CD14-positive monocyte (primary cell): ENCODE measurements at regions not wholly inside any gene's neighbourhood (a gene's known extent, or its start where the extent isn't known, plus 50 kb on each side); places are given as distances from the start of the nearest gene placed in this dataset.

ENCODE experiments used
- DNase-seq, 3 donors: peaks; one replicate each; pipeline ENCODE4 v3.0.0-alpha.2; 2011 to 2022
- H2AFZ ChIP-seq: 2 replicates; pipeline ENCODE4 v1.6.0; 2012; ENCODE audit warnings: mild to moderate bottlenecking, low read depth, low read length, inconsistent platforms; ENCODE audit not compliant: insufficient read depth, poor library complexity, severe bottlenecking
- H3K27ac ChIP-seq, 2 donors: 1 replicate in 1 of 2; 2 replicates in 1 of 2; pipeline ENCODE4 v1.5.1; 2012 to 2013; ENCODE audit warnings: low read length in 2 of 2, control low read depth in 1 of 2, inconsistent platforms in 1 of 2, low read depth in 1 of 2, mild to moderate bottlenecking in 1 of 2
- H3K27me3 ChIP-seq, 2 donors: one replicate each; pipeline versions ENCODE4 v1.6.0 to v1.6.1; 2011 to 2013; ENCODE audit warnings: low read length in 2 of 2; ENCODE audit not compliant: control insufficient read depth in 2 of 2, insufficient read depth in 2 of 2
- H3K36me3 ChIP-seq, 2 donors: replicated peaks in 1 of 2; 1 replicate in 1 of 2; 2 replicates in 1 of 2; pipeline versions ENCODE4 v1.5.1 to v1.6.1; 2012 to 2013; ENCODE audit warnings: low read length in 2 of 2, control low read depth in 1 of 2, inconsistent platforms in 1 of 2, mild to moderate bottlenecking in 1 of 2; ENCODE audit not compliant: insufficient read depth in 2 of 2, control insufficient read depth in 1 of 2
- H3K4me1 ChIP-seq, 2 donors: 1 replicate in 1 of 2; 2 replicates in 1 of 2; pipeline versions ENCODE4 v1.5.1 to v1.6.1; 2012 to 2013; ENCODE audit warnings: low read length in 2 of 2, control low read depth in 1 of 2, inconsistent platforms in 1 of 2, mild to moderate bottlenecking in 1 of 2, moderate library complexity in 1 of 2; ENCODE audit not compliant: insufficient read depth in 2 of 2, control insufficient read depth in 1 of 2
- H3K4me2 ChIP-seq: replicated peaks from 2 replicates; pipeline ENCODE3; 2012; ENCODE audit warnings: low read length, moderate library complexity, mild to moderate bottlenecking; ENCODE audit not compliant: poor library complexity, severe bottlenecking; ENCODE audit errors: extremely low read depth
- H3K4me3 ChIP-seq, 3 experiments: fragments of 200-600 bp in 1 of 3; sonication (generic) in 1 of 3; replicated peaks in 1 of 3; 1 replicate in 2 of 3; 2 replicates in 1 of 3; pipeline ENCODE4 v1.5.1; 2011 to 2013; ENCODE audit warnings: low read length in 3 of 3, mild to moderate bottlenecking in 3 of 3, control low read depth in 2 of 3, low read depth in 2 of 3, inconsistent platforms in 1 of 3, moderate library complexity in 1 of 3
- H3K79me2 ChIP-seq: 2 replicates; pipeline ENCODE4 v1.6.0; 2012; ENCODE audit warnings: mild to moderate bottlenecking, control low read depth, inconsistent platforms, low read length, moderate library complexity; ENCODE audit not compliant: insufficient read depth
- H3K9ac ChIP-seq: 2 replicates; pipeline ENCODE4 v1.6.0; 2017; ENCODE audit warnings: low read length, mild to moderate bottlenecking; ENCODE audit not compliant: insufficient read depth, poor library complexity, severe bottlenecking
- H3K9me3 ChIP-seq, 2 donors: replicated peaks in 1 of 2; 1 replicate in 1 of 2; 2 replicates in 1 of 2; pipeline versions ENCODE4 v1.5.1 to v1.6.1; 2012 to 2013; ENCODE audit warnings: low read length in 2 of 2, control low read depth in 1 of 2; ENCODE audit not compliant: control insufficient read depth in 1 of 2, insufficient read depth in 1 of 2
- H4K20me1 ChIP-seq: 2 replicates; pipeline ENCODE4 v1.6.0; 2012; ENCODE audit warnings: mild to moderate bottlenecking, low read length, control low read depth, moderate library complexity; ENCODE audit not compliant: insufficient read depth
- H3K27ac Mint-ChIP-seq, 7 donors: one replicate each; pipeline ENCODE4 v1.8.0; 2020; ENCODE audit warnings: mild to moderate bottlenecking in 7 of 7, mixed read lengths in 7 of 7, moderate library complexity in 6 of 7, inconsistent platforms in 2 of 7
- H3K27me3 Mint-ChIP-seq, 3 donors: one replicate each; pipeline ENCODE4 v1.8.0; 2021 to 2022; ENCODE audit warnings: low read depth in 3 of 3, mild to moderate bottlenecking in 3 of 3, mixed read lengths in 3 of 3, moderate library complexity in 3 of 3, inconsistent platforms in 1 of 3
- H3K36me3 Mint-ChIP-seq, 2 donors: one replicate each; pipeline ENCODE4 v1.8.0; 2020; ENCODE audit warnings: mixed read lengths in 2 of 2, inconsistent platforms in 1 of 2, mild to moderate bottlenecking in 1 of 2
- H3K4me1 Mint-ChIP-seq: one replicate; pipeline ENCODE4 v1.8.0; 2020; ENCODE audit warnings: mild to moderate bottlenecking, mixed read lengths
- H3K4me3 Mint-ChIP-seq, 2 donors: one replicate each; pipeline ENCODE4 v1.8.0; 2020; ENCODE audit warnings: mild to moderate bottlenecking in 2 of 2, mixed read lengths in 2 of 2, moderate library complexity in 1 of 2
- H3K9me3 Mint-ChIP-seq, 7 donors: one replicate each; pipeline ENCODE4 v1.8.0; 2020 to 2022; ENCODE audit warnings: mixed read lengths in 7 of 7, mild to moderate bottlenecking in 6 of 7, moderate library complexity in 6 of 7, inconsistent platforms in 2 of 7
- WGBS: methylation state at CpG from one replicate; pipeline ENCODE4 v1.1.5; 2013; ENCODE audit warnings: missing lambda C conversion rate; ENCODE audit not compliant: insufficient coverage; 5-methylcytosine and 5-hydroxymethylcytosine counted together
- intact Hi-C, 2 donors: fragments of 100-400 bp; cut with micrococcal nuclease; formaldehyde crosslinking; loops; one replicate each; pipeline versions ENCODE4 v1.15.0 to v1.15.1; 2023
- TF ChIP-seq, protein P1 (sequence below): fragments of 200-600 bp; IDR thresholded peaks from one replicate; pipeline ENCODE4 v1.8.0; 2022; ENCODE audit warnings: antibody characterized with exemption, mild to moderate bottlenecking

DNA sequence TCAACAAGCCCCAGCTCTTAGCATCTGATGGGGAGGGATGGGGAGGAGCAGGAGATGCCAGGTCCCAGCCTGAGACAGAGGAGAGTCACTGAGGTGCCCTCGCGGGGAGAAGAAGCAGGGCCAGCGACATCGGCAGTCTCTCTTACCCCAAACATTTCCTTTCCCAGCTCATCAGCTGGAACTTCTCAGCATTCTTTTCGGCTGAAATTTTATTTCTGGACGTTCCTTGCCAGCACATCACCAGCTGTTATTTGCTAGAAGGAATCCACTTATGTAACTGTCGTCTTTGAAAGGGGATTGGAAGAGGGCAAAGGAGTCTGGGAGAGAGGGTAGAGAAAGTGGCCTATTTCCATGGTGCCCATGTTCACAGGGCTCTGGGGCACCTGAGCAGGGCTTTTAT, 101.0 kb upstream of the SHH start:
- H3K4me2 ChIP-seq, result no peak overlapping the region
- no peaks in the 10 kb centered on the region for H3K79me2 ChIP-seq
- Mint-ChIP-seq H3K36me3 (no peaks in the 10 kb centered on the region), H3K27ac (no peak overlapping the region), H3K9me3 (peaks cover 10 to 41% (median 23%) of the 10 kb centered on the region in 7 donors), H3K4me3 (no peak overlapping the region), H3K4me1 (no peaks in the 10 kb centered on the region), H3K27me3 (peaks cover 1 to 11% (median 8%) of the 10 kb centered on the region in 3 donors)
- no peak overlapping the region for H3K27ac ChIP-seq
- H3K9me3 ChIP-seq, result peaks cover 0 to 39% of the 10 kb centered on the region in 2 donors
- H2AFZ ChIP-seq, result no peak overlapping the region
- no peaks in the 10 kb centered on the region for H3K4me1 ChIP-seq
- no peaks in the 10 kb centered on the region for H3K27me3 ChIP-seq
- WGBS, result 85% methylated on average over 4 of the region's 7 CpGs
- DNase-seq, result no peak
- TF ChIP-seq, protein P1, sequence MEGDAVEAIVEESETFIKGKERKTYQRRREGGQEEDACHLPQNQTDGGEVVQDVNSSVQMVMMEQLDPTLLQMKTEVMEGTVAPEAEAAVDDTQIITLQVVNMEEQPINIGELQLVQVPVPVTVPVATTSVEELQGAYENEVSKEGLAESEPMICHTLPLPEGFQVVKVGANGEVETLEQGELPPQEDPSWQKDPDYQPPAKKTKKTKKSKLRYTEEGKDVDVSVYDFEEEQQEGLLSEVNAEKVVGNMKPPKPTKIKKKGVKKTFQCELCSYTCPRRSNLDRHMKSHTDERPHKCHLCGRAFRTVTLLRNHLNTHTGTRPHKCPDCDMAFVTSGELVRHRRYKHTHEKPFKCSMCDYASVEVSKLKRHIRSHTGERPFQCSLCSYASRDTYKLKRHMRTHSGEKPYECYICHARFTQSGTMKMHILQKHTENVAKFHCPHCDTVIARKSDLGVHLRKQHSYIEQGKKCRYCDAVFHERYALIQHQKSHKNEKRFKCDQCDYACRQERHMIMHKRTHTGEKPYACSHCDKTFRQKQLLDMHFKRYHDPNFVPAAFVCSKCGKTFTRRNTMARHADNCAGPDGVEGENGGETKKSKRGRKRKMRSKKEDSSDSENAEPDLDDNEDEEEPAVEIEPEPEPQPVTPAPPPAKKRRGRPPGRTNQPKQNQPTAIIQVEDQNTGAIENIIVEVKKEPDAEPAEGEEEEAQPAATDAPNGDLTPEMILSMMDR, result no peak
- intact Hi-C loops, result no loop called here
- no peak overlapping the region for H3K9ac ChIP-seq
- H4K20me1 ChIP-seq, result no peaks in the 10 kb centered on the region
- H3K4me3 ChIP-seq, result no peak overlapping the region
- no peaks in the 10 kb centered on the region for H3K36me3 ChIP-seq

DNA sequence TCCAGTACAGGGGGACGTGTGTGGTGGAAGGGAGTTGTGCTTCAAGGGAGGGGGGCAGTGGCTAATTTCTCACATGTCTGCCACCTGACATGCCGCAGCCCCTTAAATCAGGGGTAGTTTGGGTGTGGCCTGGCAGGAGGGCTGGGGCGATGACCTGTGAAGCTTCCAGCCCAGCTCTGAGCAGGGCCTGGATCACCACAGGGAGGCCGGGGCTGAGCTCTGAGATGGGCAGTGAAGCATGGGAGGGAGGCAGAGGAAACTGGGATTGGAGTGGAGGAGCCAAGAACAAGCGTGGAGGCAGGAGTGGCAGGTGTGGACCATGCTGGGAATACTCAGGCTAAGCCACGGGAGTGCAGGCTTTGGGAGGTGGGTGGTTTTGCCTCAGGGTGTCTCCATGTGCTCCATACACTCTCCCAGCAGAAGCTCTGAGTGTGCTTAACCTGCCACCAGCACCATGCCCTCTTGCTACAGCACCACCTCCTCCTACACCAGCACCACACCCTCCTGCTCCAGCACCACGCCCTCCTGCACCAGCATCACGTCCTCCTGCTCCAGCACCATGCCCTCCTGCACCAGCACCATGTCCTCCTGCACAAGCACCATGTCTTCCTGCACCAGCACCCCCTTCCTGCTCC, 99.3 kb upstream of the SHH start:
- Histone ChIP-seq H3K27ac (no peak overlapping the region), H3K36me3 (no peaks in the 10 kb centered on the region), H3K4me1 (no peaks in the 10 kb centered on the region), H3K4me2 (no peak overlapping the region), H3K27me3 (no peaks in the 10 kb centered on the region), H2AFZ (no peak overlapping the region), H3K9me3 (peaks cover 0 to 47% of the 10 kb centered on the region in 2 donors), H4K20me1 (no peaks in the 10 kb centered on the region), H3K79me2 (no peaks in the 10 kb centered on the region), H3K9ac (no peak overlapping the region), H3K4me3 (no peak overlapping the region)
- no peaks in the 10 kb centered on the region for H3K36me3 Mint-ChIP-seq
- DNase-seq, result no peak
- H3K27ac Mint-ChIP-seq, result peak overlapping the region in 1 of 7 donors; percentile 16
- TF ChIP-seq, protein P1, result no peak
- no peaks in the 10 kb centered on the region for H3K4me1 Mint-ChIP-seq
- peaks cover 11 to 51% (median 28%) of the 10 kb centered on the region in 7 donors for H3K9me3 Mint-ChIP-seq
- no peak overlapping the region for H3K4me3 Mint-ChIP-seq
- intact Hi-C loops, result no loop called here
- peaks cover 1 to 7% (median 6%) of the 10 kb centered on the region in 3 donors for H3K27me3 Mint-ChIP-seq
- 80% methylated on average over 7 of the region's 8 CpGs for WGBS
